HG03103 (cell line): ENCODE measurements at regions not wholly inside any gene's neighbourhood (a gene's known extent, or its start where the extent isn't known, plus 50 kb on each side); places are given as distances from the start of the nearest gene placed in this dataset.
"Not testable (repeated sequence)": the region's sequence is repeated elsewhere in the genome, so short reads cannot be mapped to it uniquely, and the experiment has no call there.

Experiments used
- ATAC-seq: cut with Tn5 transposase; IDR thresholded peaks from one replicate; pipeline ENCODE4 v1.9.1; 2021; ENCODE audit warnings: low read depth; ENCODE audit not compliant: unreplicated experiment

- ATAC-seq = peak; percentile 73
Observed at GRCh38 chr4:84032372-84032771, 466.7 kb downstream of the NKX6-1 start.

GRCh38 chr4:84031401-84031800 lies 467.7 kb downstream of the NKX6-1 start:
- peak; percentile 49 for ATAC-seq

- ATAC-seq = no peak
Observed at GRCh38 chr4:84028340-84028739, 470.8 kb downstream of the NKX6-1 start.

- ATAC-seq = no peak
Observed at GRCh38 chr4:84024405-84024804, 474.7 kb downstream of the NKX6-1 start.

- ATAC-seq = no peak
Observed at GRCh38 chr4:84022564-84022963, 476.5 kb downstream of the NKX6-1 start.

GRCh38 chr4:84019626-84020025 lies 479.5 kb downstream of the NKX6-1 start:
- no peak for ATAC-seq

GRCh38 chr4:84003046-84003445 lies 467.1 kb downstream of the GPAT3 start:
- no peak for ATAC-seq

- no peak for ATAC-seq
Observed at GRCh38 chr4:84001876-84002569, 466.1 kb downstream of the GPAT3 start.

- no peak for ATAC-seq
Observed at GRCh38 chr4:83996254-83996653, 460.3 kb downstream of the GPAT3 start.

GRCh38 chr4:83993774-83994173 lies 457.9 kb downstream of the GPAT3 start:
- no peak for ATAC-seq

- ATAC-seq = no peak
Observed at GRCh38 chr4:83989835-83990234, 453.9 kb downstream of the GPAT3 start.

- no peak for ATAC-seq
Observed at GRCh38 chr4:83981156-83981555, 445.2 kb downstream of the GPAT3 start.

GRCh38 chr4:83979773-83980172 lies 443.9 kb downstream of the GPAT3 start:
- ATAC-seq = no peak

GRCh38 chr4:83974111-83974780 lies 438.3 kb downstream of the GPAT3 start:
- no peak for ATAC-seq

GRCh38 chr4:83964996-83965541 lies 429.2 kb downstream of the GPAT3 start:
- no peak for ATAC-seq

GRCh38 chr4:83962492-83962891 lies 426.6 kb downstream of the GPAT3 start:
- no peak for ATAC-seq

GRCh38 chr4:83961575-83961974 lies 425.7 kb downstream of the GPAT3 start:
- ATAC-seq = no peak

GRCh38 chr4:83959160-83959559 lies 423.3 kb downstream of the GPAT3 start:
- no peak for ATAC-seq

GRCh38 chr4:83947830-83948193 lies 411.9 kb downstream of the GPAT3 start:
- ATAC-seq = no peak

- no peak for ATAC-seq
Observed at GRCh38 chr4:83947125-83947829, 411.4 kb downstream of the GPAT3 start.

GRCh38 chr4:83943691-83944090 lies 407.8 kb downstream of the GPAT3 start:
- ATAC-seq = not testable (repeated sequence)
